Calu3 (cell line): ENCODE measurements at regions not wholly inside any gene's neighbourhood (a gene's known extent, or its start where the extent isn't known, plus 50 kb on each side); places are given as distances from the start of the nearest gene placed in this dataset.

Experiments
- BruUV-seq: library from RNA; stranded (reverse); fragments of 400-500 nt; replicated peaks from 2 replicates; lab custom pipeline; 2021; lab: Mats Ljungman, UMichigan
- CTCF ChIA-PET: fragments of 300-600 bp; sonication (Branson Sonifier 250); formaldehyde crosslinking; loops from one replicate; lab custom pipeline; 2022; ENCODE audit warnings: antibody characterized with exemption; lab: Charles Lee
- DNase-seq: peaks from one replicate; pipeline ENCODE4 v3.0.0; 2022
- H3K27ac Mint-ChIP-seq: one replicate; pipeline ENCODE4 v1.8.0; 2022; ENCODE audit warnings: mixed read lengths; ENCODE audit not compliant: unreplicated experiment
- H3K27me3 Mint-ChIP-seq: one replicate; pipeline ENCODE4 v1.8.0; 2022; ENCODE audit warnings: mixed read lengths; ENCODE audit not compliant: unreplicated experiment
- H3K36me3 Mint-ChIP-seq: one replicate; pipeline ENCODE4 v1.8.0; 2022; ENCODE audit warnings: mild to moderate bottlenecking, moderate library complexity, mixed read lengths; ENCODE audit not compliant: insufficient read depth, unreplicated experiment
- H3K4me1 Mint-ChIP-seq: one replicate; pipeline ENCODE4 v1.8.0; 2022; ENCODE audit warnings: mild to moderate bottlenecking, low read depth, mixed read lengths; ENCODE audit not compliant: unreplicated experiment
- H3K4me3 Mint-ChIP-seq: one replicate; pipeline ENCODE4 v1.8.0; 2022; ENCODE audit warnings: mild to moderate bottlenecking, low read depth, moderate library complexity, mixed read lengths; ENCODE audit not compliant: unreplicated experiment
- H3K9me3 Mint-ChIP-seq: one replicate; pipeline ENCODE4 v1.8.0; 2022; ENCODE audit warnings: low read depth, mixed read lengths; ENCODE audit not compliant: unreplicated experiment
- intact Hi-C: fragments of 100-400 bp; cut with micrococcal nuclease; formaldehyde crosslinking; loops from one replicate; pipeline ENCODE4 v1.10.0; 2022; ENCODE audit not compliant: unreplicated experiment
- TF ChIP-seq, protein P1 (sequence below): fragments of 200-600 bp; IDR thresholded peaks from one replicate; pipeline ENCODE4 v1.8.0; 2022; ENCODE audit warnings: antibody characterized with exemption; ENCODE audit not compliant: unreplicated experiment

DNA sequence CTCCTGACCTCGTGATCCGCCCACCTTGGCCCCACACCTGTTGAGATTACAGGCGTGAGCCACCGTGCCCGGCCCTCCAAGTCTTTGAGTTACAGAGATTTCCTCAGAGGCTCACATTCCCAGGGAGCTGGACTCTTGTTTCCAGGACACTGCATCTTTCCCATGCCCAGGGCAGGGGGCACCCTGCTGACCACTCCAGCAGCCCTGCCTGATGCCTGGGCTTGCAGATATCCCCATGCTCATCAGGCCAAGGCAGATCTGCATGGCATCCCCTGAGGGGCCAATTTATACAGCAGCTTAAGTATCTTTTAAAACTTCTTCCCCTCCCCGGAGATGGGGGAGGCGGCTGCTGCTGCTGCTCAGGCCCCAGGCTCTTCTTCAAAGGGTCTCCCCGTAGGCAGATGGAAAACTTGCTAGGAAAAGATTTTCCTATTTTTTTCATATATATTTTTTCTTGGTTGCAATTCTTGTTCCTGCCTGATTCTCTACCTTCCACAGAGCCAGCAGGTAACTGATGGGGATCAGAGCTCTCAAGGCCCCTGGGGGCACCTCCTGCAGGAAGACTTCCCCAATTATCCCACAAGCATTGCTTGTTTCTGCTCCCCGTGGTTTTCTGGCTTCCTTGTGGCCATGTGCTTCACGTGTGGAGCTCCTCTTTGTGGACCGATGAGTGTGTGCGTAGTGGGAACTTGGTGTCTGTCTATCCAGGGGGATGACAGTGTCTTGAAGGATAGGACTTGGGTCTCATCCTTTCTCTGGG lies 102.2 kb upstream of the SDK2 start:
- peaks cover 8% of the 10 kb centered on the region for H3K36me3 Mint-ChIP-seq
- TF ChIP-seq, protein P1, sequence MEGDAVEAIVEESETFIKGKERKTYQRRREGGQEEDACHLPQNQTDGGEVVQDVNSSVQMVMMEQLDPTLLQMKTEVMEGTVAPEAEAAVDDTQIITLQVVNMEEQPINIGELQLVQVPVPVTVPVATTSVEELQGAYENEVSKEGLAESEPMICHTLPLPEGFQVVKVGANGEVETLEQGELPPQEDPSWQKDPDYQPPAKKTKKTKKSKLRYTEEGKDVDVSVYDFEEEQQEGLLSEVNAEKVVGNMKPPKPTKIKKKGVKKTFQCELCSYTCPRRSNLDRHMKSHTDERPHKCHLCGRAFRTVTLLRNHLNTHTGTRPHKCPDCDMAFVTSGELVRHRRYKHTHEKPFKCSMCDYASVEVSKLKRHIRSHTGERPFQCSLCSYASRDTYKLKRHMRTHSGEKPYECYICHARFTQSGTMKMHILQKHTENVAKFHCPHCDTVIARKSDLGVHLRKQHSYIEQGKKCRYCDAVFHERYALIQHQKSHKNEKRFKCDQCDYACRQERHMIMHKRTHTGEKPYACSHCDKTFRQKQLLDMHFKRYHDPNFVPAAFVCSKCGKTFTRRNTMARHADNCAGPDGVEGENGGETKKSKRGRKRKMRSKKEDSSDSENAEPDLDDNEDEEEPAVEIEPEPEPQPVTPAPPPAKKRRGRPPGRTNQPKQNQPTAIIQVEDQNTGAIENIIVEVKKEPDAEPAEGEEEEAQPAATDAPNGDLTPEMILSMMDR = no peak
- intact Hi-C loops = no loop called here
- no TSS peak for BruUV-seq
- peaks cover 9% of the 10 kb centered on the region for H3K4me1 Mint-ChIP-seq
- no peak for DNase-seq
- CTCF ChIA-PET = interaction anchor here (0.7 to 1.7 kb wide), 3 partner anchors 10 to 1570 kb away, joined by 3 to 6 read pairs (median 5); no protein-coding TSS in a partner anchor
- no peak overlapping the region for H3K27ac Mint-ChIP-seq
- H3K9me3 Mint-ChIP-seq = peaks cover 3% of the 10 kb centered on the region
- H3K4me3 Mint-ChIP-seq = no peak overlapping the region
- peaks cover 92% of the 10 kb centered on the region for H3K27me3 Mint-ChIP-seq

DNA sequence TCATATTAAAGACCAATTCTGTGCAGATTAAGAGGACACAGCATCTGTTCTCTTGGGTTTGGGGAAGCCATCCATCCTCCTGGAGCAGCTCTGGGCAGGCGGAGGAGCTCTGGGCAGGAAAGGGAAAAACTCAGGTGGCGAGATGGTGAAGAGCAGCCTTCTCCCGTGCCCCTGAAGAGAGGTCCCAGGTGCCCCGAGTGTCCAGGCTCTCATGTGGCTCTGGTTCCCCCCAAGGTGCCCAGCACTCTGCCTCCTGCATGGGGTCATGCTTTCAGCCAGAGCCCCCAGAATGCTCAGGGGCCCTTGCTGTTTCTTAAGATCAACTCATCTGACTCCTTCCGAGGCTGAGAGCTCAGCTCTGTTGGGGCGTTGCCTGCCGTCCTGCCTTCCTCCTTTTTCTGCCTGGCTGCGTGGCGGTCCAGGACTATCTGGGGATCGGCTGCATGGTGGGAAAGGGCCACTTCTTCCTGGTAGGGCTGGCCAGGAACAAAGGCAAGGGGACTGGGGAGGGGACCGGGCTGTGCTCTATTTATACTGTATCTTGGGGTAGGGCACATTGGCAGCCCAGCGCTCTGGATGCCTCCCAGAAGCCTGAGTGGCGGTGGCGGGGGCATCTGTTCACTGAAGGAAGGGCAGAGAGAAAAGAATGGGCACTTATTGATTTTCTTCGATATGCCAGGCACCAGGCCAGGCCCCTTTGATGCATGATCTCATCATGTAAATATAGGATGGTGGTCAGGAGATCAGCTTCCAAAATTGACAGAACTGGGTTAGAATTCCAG lies 103.2 kb upstream of the SDK2 start:
- intact Hi-C loops = no loop called here
- Mint-ChIP-seq H3K9me3 (peaks cover 3% of the 10 kb centered on the region), H3K4me3 (peak overlapping the region; percentile 27), H3K36me3 (peaks cover 8% of the 10 kb centered on the region), H3K27me3 (peaks cover 83% of the 10 kb centered on the region), H3K27ac (no peak overlapping the region), H3K4me1 (peaks cover 9% of the 10 kb centered on the region)
- CTCF ChIA-PET = interaction anchor here (0.7 to 1.7 kb wide), 3 partner anchors 9 to 1571 kb away, joined by 3 to 6 read pairs (median 3); no protein-coding TSS in a partner anchor
- BruUV-seq = no TSS peak
- peak; percentile 54 for DNase-seq
- TF ChIP-seq, protein P1 = no peak

DNA sequence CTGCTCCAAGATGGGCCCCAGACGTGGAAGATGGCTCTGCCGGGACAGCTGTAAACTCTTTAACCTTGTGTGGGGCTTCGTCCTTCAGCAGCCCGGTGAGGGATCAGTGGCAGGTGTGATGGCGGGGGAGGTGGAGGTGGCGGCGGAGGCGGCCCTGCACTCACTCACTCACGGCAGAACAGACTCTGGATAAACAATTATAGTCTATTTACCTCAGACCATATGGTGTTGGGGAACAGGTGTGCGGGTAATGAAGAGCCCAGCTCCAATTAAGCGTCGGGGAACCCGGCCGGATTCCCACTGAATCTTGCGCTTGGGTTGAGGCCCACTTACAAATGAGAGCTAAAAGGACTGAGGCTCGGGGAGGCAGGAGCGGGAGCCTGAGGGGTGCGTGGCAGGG lies 104.3 kb upstream of the SDK2 start:
- no TSS peak for BruUV-seq
- peaks cover 72% of the 10 kb centered on the region for H3K27me3 Mint-ChIP-seq
- CTCF ChIA-PET = no interaction called here
- no peak overlapping the region for H3K27ac Mint-ChIP-seq
- TF ChIP-seq, protein P1 = no peak
- H3K36me3 Mint-ChIP-seq = peaks cover 8% of the 10 kb centered on the region
- intact Hi-C loops = no loop called here
- peaks cover 9% of the 10 kb centered on the region for H3K4me1 Mint-ChIP-seq
- no peak overlapping the region for H3K4me3 Mint-ChIP-seq
- peaks cover 3% of the 10 kb centered on the region for H3K9me3 Mint-ChIP-seq
- DNase-seq = no peak

DNA sequence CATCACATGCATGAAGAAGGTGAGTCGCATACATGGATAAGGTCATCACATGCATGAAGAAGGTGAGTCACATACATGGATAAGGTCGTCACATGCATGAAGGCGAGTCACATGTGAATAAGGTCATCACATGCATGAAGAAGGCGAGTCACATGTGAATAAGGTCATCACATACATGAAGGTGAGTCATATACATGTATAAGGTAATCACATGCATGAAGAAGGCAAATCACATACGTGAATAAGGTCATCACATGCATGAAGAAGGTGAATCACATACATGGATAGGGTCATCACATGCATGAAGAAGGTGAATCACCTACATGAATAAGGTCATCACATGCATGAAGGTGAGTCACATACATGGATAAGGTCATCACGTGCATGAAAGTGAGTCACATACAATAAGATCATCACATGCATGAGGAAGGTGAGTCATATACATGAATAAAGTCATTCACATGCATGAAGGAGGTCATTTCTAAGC lies 105.1 kb upstream of the SDK2 start:
- H3K9me3 Mint-ChIP-seq = peaks cover 3% of the 10 kb centered on the region
- H3K36me3 Mint-ChIP-seq = peaks cover 8% of the 10 kb centered on the region
- TF ChIP-seq, protein P1 = no peak
- H3K27me3 Mint-ChIP-seq = peaks cover 63% of the 10 kb centered on the region
- no TSS peak for BruUV-seq
- peaks cover 9% of the 10 kb centered on the region for H3K4me1 Mint-ChIP-seq
- no peak overlapping the region for H3K4me3 Mint-ChIP-seq
- H3K27ac Mint-ChIP-seq = no peak overlapping the region
- DNase-seq = no peak
- intact Hi-C loops = no loop called here
- CTCF ChIA-PET = no interaction called here
